NOMO-1 treated with dmso at 0.1 percent for 144 hours (cell line): ENCODE measurements at regions not wholly inside any gene's neighbourhood (a gene's known extent, or its start where the extent isn't known, plus 50 kb on each side); places are given as distances from the start of the nearest gene placed in this dataset.

Source experiments
- DNase-seq: peaks from one replicate; lab custom pipeline; 2025; ENCODE audit not compliant: unreplicated experiment; lab: John Stamatoyannopoulos, UW

- DNase-seq = no peak
These were observed 173.1 kb upstream of the SOX1 start for GRCh38 chr13:111893607-111894443.

- no peak for DNase-seq
These were observed 170.8 kb upstream of the SOX1 start for GRCh38 chr13:111895896-111896821.

GRCh38 chr13:111897178-111897845 lies 169.6 kb upstream of the SOX1 start:
- no peak for DNase-seq

GRCh38 chr13:111897846-111898215 lies 169.1 kb upstream of the SOX1 start:
- no peak for DNase-seq

- DNase-seq = no peak
These were observed 167.8 kb upstream of the SOX1 start for GRCh38 chr13:111898956-111899713.

GRCh38 chr13:111899714-111900389 lies 167.1 kb upstream of the SOX1 start:
- DNase-seq = no peak

GRCh38 chr13:111900390-111901131 lies 166.4 kb upstream of the SOX1 start:
- DNase-seq = no peak

GRCh38 chr13:111901267-111901915 lies 165.6 kb upstream of the SOX1 start:
- no peak for DNase-seq

GRCh38 chr13:111902726-111903125 lies 164.2 kb upstream of the SOX1 start:
- no peak for DNase-seq

GRCh38 chr13:111903143-111903542 lies 163.8 kb upstream of the SOX1 start:
- no peak for DNase-seq

- no peak for DNase-seq
These were observed 162.8 kb upstream of the SOX1 start for GRCh38 chr13:111904166-111904565.

- DNase-seq = no peak
These were observed 162.0 kb upstream of the SOX1 start for GRCh38 chr13:111904701-111905608.

- DNase-seq = no peak
These were observed 161.4 kb upstream of the SOX1 start for GRCh38 chr13:111905609-111905945.

- no peak for DNase-seq
These were observed 160.6 kb upstream of the SOX1 start for GRCh38 chr13:111906306-111906705.

- DNase-seq = no peak
These were observed 160.1 kb upstream of the SOX1 start for GRCh38 chr13:111906816-111907215.

GRCh38 chr13:111907341-111907880 lies 159.5 kb upstream of the SOX1 start:
- DNase-seq = no peak

GRCh38 chr13:111908361-111908760 lies 158.6 kb upstream of the SOX1 start:
- no peak for DNase-seq

GRCh38 chr13:111908981-111909380 lies 158.0 kb upstream of the SOX1 start:
- no peak for DNase-seq
